Spinal cord (tissue), 1 donor: ENCODE measurements at regions not wholly inside any gene's neighbourhood (a gene's known extent, or its start where the extent isn't known, plus 50 kb on each side); places are given as distances from the start of the nearest gene placed in this dataset. TPM values are rescaled to one million over a fixed set of nuclear protein-coding genes. Genes with fewer than 3 reads are reported as not detected.

Source experiments
- small RNA-seq: library from RNA; depleted of rRNA; stranded (forward); fragments of <200 nt; gene quantifications from one replicate; pipeline ENCODE3, GENCODE V24; 2014; ENCODE audit warnings: low replicate concordance

Small RNA genes lying in the stretch of these regions (small RNA-seq; reads per million reads assigned to genes)
- gene RNA5SP236: not detected
